Mucosa of stomach (tissue), 1 donor: ENCODE measurements at regions not wholly inside any gene's neighbourhood (a gene's known extent, or its start where the extent isn't known, plus 50 kb on each side); places are given as distances from the start of the nearest gene placed in this dataset.
"Not testable (repeated sequence)": the region's sequence is repeated elsewhere in the genome, so short reads cannot be mapped to it uniquely, and the experiment has no call there.

ENCODE experiments used
- H3K27me3 ChIP-seq: one replicate; pipeline ENCODE4 v1.7.0; 2013; ENCODE audit warnings: mild to moderate bottlenecking, low read length; ENCODE audit not compliant: control insufficient read depth, insufficient read depth
- H3K36me3 ChIP-seq: one replicate; pipeline ENCODE4 v1.7.0; 2013; ENCODE audit warnings: low read length; ENCODE audit not compliant: control insufficient read depth, insufficient read depth
- H3K4me1 ChIP-seq: one replicate; pipeline ENCODE4 v1.7.0; 2013; ENCODE audit warnings: mild to moderate bottlenecking, low read length; ENCODE audit not compliant: control insufficient read depth, insufficient read depth
- H3K4me3 ChIP-seq: one replicate; pipeline ENCODE4 v1.7.0; 2013; ENCODE audit warnings: low read length
- H3K9ac ChIP-seq: one replicate; pipeline ENCODE4 v1.7.0; 2013; ENCODE audit warnings: mild to moderate bottlenecking, low read length, moderate library complexity
- H3K9me3 ChIP-seq: one replicate; pipeline ENCODE4 v1.7.0; 2013; ENCODE audit warnings: mild to moderate bottlenecking, low read length, moderate library complexity; ENCODE audit not compliant: control insufficient read depth
- donor health status: Pancreatic carcinoma.

- no peaks in the 10 kb centered on the region for H3K4me1 ChIP-seq
- no peak overlapping the region for H3K4me3 ChIP-seq
- H3K36me3 ChIP-seq: no peaks in the 10 kb centered on the region
- no peaks in the 10 kb centered on the region for H3K27me3 ChIP-seq
- H3K9me3 ChIP-seq: no peaks in the 10 kb centered on the region
- no peak overlapping the region for H3K9ac ChIP-seq
Measured at GRCh38 chr4:72689923-72690322, 120.9 kb upstream of the ADAMTS3 start.

DNA sequence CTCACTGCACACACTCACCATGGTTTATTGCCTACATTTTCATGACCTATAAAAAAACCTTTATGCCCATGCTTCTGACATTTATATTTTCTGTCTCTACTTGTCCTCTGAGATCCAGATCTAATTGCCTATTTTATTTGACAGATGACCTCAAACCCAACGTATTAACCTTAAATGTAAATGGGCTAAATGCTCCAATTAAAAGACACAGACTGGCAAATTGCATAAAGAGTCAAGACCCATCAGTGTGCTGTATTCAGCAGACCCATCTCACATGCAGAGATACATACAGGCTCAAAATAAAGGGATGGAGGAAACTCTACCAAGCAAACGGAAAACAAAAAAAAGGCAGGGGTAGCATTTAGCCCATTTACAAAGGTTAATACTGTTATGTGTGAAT lies 117.4 kb upstream of the ADAMTS3 start:
- not testable (repeated sequence) for H3K4me3 ChIP-seq, H3K4me1 ChIP-seq, H3K27me3 ChIP-seq, H3K36me3 ChIP-seq, H3K9ac ChIP-seq, H3K9me3 ChIP-seq

GRCh38 chr4:72679666-72680065 lies 110.6 kb upstream of the ADAMTS3 start:
- no peaks in the 10 kb centered on the region for H3K9me3 ChIP-seq
- H3K9ac ChIP-seq: no peak overlapping the region
- H3K27me3 ChIP-seq: no peaks in the 10 kb centered on the region
- no peaks in the 10 kb centered on the region for H3K4me1 ChIP-seq
- H3K36me3 ChIP-seq: no peaks in the 10 kb centered on the region
- no peak overlapping the region for H3K4me3 ChIP-seq

GRCh38 chr4:72677886-72678285 lies 108.9 kb upstream of the ADAMTS3 start:
- H3K27me3 ChIP-seq: no peaks in the 10 kb centered on the region

DNA sequence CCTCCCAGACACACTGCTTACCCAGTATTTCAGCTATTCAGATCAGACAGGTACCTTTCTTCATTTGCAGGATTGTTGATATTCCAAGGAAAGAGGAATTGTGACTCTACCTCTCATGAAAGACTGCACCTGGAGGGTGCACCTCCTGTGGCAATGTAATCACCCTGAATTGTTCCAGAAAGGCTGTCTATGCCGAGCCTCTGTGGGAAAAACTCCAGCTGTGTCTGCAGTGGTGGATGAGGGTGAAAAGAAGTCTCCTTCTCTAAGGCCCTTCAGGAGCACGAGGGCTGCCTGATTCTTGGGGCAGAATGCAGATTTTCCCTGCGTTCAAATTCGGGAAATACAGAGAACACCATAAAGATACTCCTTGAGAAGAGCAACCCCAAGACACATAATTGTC lies 108.2 kb upstream of the ADAMTS3 start:
- no peaks in the 10 kb centered on the region for H3K27me3 ChIP-seq
- H3K9me3 ChIP-seq: no peaks in the 10 kb centered on the region
- no peaks in the 10 kb centered on the region for H3K36me3 ChIP-seq
- no peak overlapping the region for H3K9ac ChIP-seq
- H3K4me1 ChIP-seq: no peaks in the 10 kb centered on the region
- H3K4me3 ChIP-seq: no peak overlapping the region

More at GRCh38 chr4:72677886-72678285, 108.9 kb upstream of the ADAMTS3 start:
- Histone ChIP-seq H3K4me1 (no peaks in the 10 kb centered on the region), H3K9ac (no peak overlapping the region), H3K4me3 (no peak overlapping the region), H3K9me3 (no peaks in the 10 kb centered on the region), H3K36me3 (no peaks in the 10 kb centered on the region)

DNA sequence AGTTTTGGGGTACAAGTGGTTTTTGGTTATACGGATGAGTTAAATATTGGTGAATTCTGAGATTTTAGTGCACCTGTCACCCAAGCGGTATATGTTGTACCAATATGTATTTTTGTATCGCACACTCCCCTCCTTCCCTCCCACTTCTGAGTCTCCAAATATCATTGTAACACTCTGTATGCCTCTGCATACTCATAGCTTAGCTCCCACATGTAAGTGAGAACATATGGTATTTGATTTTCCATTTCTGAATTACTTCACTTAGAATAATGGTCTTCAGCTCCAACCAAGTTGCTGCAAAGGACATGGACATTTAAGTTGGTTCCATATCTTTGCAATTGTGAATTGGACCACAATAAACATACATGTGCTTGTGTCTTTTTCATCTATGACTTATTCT lies 103.0 kb upstream of the ADAMTS3 start:
- H3K9me3 ChIP-seq: no peaks in the 10 kb centered on the region
- H3K4me3 ChIP-seq: no peak overlapping the region
- no peaks in the 10 kb centered on the region for H3K4me1 ChIP-seq
- no peaks in the 10 kb centered on the region for H3K27me3 ChIP-seq
- H3K36me3 ChIP-seq: no peaks in the 10 kb centered on the region
- H3K9ac ChIP-seq: no peak overlapping the region

- Histone ChIP-seq H3K27me3 (no peaks in the 10 kb centered on the region), H3K4me3 (no peak overlapping the region), H3K4me1 (no peaks in the 10 kb centered on the region), H3K9ac (no peak overlapping the region), H3K36me3 (no peaks in the 10 kb centered on the region), H3K9me3 (no peaks in the 10 kb centered on the region)
Measured at GRCh38 chr4:72670521-72670920, 101.5 kb upstream of the ADAMTS3 start.

DNA sequence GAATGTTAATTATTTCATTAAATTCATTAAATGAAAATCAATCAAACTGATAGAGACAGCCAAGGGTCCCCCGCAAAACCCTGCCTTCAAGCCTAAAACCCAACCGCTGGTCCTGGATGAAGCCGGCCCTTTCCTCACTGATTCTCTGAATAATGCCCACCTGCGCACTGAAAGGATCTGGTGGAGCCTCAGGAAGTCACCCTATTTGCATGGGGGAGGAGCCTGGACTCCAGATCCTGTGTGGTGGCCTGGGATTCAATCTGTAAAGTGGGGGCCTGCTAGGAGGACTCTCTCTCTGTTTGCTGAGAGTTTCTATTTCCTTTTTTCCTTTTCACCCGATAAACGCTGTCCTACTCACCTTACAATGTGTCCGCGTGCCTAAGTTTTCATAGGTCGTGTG lies 97.9 kb upstream of the ADAMTS3 start:
- H3K36me3 ChIP-seq: no peaks in the 10 kb centered on the region
- H3K4me1 ChIP-seq: no peaks in the 10 kb centered on the region
- no peaks in the 10 kb centered on the region for H3K27me3 ChIP-seq
- H3K9me3 ChIP-seq: no peaks in the 10 kb centered on the region
- H3K9ac ChIP-seq: no peak overlapping the region
- no peak overlapping the region for H3K4me3 ChIP-seq

GRCh38 chr4:72665171-72665968 lies 96.3 kb upstream of the ADAMTS3 start:
- no peak overlapping the region for H3K9ac ChIP-seq
- no peaks in the 10 kb centered on the region for H3K27me3 ChIP-seq

DNA sequence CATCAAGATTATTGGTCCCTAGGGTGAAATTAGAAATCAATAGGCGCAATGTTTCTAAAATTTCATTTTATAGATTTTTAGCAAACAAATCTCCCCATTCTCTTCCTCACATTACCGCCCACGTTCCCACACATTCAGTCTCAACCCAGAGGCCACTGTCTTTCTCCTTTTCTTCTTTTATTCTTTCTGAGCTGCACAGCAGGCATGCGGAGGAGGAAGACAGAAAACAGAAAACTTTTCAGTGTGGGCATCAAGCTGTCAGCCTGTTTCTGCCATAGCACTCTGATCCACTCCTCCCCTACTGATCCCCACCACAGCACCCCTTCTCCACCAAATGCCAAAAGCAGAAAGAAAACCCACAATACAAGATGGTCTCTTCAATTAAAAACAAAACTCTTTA lies 94.8 kb upstream of the ADAMTS3 start:
- H3K4me1 ChIP-seq: no peaks in the 10 kb centered on the region
- no peaks in the 10 kb centered on the region for H3K9me3 ChIP-seq
- H3K4me3 ChIP-seq: no peak overlapping the region
- no peaks in the 10 kb centered on the region for H3K36me3 ChIP-seq
- H3K27me3 ChIP-seq: no peaks in the 10 kb centered on the region
- no peak overlapping the region for H3K9ac ChIP-seq

More at GRCh38 chr4:72665171-72665968, 96.3 kb upstream of the ADAMTS3 start:
- H3K4me1 ChIP-seq: no peaks in the 10 kb centered on the region
- no peaks in the 10 kb centered on the region for H3K36me3 ChIP-seq
- H3K4me3 ChIP-seq: no peak overlapping the region
- no peaks in the 10 kb centered on the region for H3K9me3 ChIP-seq

DNA sequence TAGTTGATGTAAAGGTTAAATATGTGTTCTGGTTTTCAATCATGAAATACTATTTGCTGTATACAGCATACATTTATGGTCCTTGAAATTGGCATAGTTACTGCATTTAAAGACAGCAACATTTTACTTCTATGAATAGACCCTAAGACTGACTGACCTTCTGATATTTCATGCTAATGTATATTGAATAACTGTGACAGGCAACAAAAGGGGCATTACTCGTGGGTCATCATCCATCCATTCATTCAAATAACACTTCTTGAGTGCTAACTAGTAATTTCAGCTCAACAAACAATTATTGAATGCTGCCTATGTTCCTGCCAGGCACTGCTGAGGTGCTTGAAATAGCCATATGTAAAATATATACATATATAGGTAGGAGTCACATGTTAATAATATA lies 92.8 kb upstream of the ADAMTS3 start:
- no peaks in the 10 kb centered on the region for H3K4me1 ChIP-seq
- H3K4me3 ChIP-seq: no peak overlapping the region
- no peaks in the 10 kb centered on the region for H3K9me3 ChIP-seq
- no peaks in the 10 kb centered on the region for H3K36me3 ChIP-seq
- H3K9ac ChIP-seq: no peak overlapping the region
- H3K27me3 ChIP-seq: no peaks in the 10 kb centered on the region

DNA sequence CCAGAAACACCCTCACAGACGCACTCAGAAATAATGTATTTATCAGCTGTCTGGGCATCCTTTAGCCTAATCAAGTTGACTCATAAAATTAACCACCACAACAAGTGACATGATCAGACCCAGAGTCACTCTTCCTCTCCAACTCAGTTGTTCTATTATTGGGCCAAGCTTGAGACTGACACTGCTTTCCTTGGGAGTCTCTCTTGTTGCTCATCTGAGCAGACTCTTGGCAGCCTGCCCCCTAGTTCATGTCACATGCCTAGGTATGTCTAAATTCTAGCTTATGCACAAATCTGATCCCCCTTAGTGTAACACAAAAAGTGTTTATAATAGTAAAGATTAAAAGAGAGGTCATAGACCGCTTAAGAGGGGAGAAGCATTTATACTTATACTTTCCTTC lies 72.6 kb upstream of the ADAMTS3 start:
- Histone ChIP-seq H3K9me3 (no peaks in the 10 kb centered on the region), H3K36me3 (no peaks in the 10 kb centered on the region), H3K9ac (no peak overlapping the region), H3K4me1 (no peaks in the 10 kb centered on the region), H3K27me3 (no peaks in the 10 kb centered on the region), H3K4me3 (no peak overlapping the region)

DNA sequence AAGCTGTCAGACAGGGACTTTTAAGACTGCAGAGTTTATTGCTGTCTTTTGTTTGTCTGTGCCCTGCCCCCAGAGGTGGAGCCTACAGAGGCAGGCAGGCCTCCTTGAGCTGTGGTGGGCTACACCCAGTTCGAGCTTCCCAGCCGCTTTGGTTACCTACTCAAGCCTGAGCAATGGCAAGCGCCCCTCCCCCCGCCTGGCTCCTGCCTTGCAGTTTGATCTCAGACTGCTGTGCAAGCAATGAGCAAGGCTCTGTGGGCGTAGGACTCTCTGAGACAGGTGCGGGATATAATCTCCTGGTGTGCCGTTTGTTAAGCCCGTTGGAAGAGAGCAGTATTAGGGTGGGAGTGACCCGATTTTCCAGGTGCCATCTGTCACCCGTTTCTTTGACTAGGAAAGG lies 67.8 kb upstream of the ADAMTS3 start:
- H3K9me3 ChIP-seq, H3K27me3 ChIP-seq, H3K4me3 ChIP-seq, H3K9ac ChIP-seq, H3K36me3 ChIP-seq, H3K4me1 ChIP-seq: not testable (repeated sequence)
